KG1 (cell line): ENCODE measurements at regions not wholly inside any gene's neighbourhood (a gene's known extent, or its start where the extent isn't known, plus 50 kb on each side); places are given as distances from the start of the nearest gene placed in this dataset.

Experiments used
- DNase-seq: peaks from one replicate; lab custom pipeline; 2025; lab: John Stamatoyannopoulos, UW

- no peak for DNase-seq
Observed at GRCh38 chr10:71150796-71151195, 61.6 kb upstream of the UNC5B start.

GRCh38 chr10:71152043-71152442 lies 60.3 kb upstream of the UNC5B start:
- no peak for DNase-seq

DNA sequence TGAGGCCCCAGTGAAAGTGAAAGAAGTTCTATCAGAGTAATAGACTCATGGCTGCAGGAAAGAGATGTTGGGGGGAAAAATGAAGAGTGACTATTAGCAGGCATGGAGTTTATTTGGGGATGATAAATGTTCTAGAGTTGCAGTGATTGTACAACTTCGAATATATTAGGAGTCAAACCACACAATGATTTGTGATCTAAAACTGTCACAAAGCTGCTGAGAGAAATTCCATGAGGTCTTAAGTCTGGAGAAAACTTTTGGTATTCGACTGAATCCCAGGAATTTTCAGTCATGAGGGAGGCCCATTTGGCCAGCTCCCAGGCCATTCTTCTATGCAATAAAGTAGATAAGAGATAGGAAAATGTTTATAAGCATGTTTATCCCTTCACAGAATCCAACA lies 55.9 kb upstream of the UNC5B start:
- no peak for DNase-seq

DNA sequence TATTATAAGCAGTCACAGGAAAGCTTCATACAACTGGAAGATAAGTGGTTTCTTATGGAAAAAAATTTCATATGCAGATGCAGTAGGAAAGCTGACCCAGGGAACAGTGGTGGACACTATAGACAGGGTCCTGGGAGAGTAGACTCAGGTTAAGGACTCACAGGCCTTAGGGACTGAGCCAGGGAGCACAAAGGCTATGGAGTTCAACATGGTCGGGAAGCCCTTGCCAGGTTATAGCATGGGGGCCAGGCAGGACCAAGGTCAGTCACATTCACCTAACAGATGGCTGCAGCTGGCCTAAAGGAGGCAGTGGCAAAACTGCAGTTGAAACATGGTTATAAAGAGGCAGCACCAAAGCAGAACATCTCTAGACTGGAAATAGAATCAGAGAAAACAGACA lies 54.9 kb upstream of the UNC5B start:
- DNase-seq = no peak

DNA sequence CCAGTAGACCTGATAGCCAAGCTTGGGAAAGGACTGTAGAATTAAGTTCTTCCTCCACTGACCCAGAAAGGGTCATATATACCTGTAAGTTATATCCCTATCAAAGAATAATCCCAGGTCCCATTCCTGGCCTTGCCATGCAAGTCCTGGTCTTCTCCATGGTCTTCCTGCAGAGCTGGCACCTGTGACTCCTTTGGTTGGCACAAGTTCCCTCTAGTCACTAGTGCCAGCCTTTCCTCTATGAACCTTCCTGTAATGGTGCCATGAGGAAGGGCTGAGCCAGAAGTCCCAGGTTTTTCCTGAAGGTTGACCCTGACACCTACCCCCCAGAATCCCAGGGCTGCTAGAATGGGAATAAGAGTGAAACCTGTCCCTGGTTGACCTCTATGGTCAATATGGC lies 54.1 kb upstream of the UNC5B start:
- DNase-seq = no peak

DNA sequence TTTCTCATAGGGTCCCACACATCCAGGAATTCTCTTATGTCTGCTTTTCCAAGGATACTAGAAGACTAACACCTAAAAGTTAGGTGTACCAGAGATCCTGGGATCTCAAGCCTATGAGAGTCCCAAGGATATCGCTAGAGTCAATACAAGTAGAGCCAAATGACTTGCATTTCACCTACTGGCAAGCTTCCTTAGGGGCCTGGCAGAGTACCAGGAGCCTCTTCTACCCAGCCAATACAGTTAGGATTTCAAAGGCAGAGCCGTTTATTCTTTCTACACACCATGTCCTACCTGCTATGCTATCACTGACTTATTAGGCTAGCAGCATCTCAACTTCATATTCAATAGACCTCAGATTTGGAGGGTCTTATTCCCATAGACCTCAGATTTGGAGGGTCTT lies 53.5 kb upstream of the UNC5B start:
- DNase-seq = no peak

DNA sequence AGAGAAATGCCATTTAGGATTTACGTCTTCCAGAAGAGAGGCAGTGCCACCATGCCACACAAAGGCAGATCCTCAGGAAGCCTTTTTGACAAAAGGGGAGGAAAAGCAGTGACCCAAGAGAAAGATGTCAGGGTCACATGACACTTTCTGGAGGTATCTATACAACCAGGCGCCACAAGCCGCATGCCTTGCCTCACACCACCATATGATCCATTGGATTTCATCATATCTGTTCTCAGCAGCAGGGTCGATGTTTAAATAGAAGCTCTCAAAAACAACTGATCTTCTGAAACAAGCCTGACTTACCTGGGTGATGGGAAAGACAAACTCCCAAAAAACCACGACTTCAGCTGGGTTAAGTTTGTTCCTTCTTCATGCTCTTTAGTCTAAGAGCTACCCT lies 52.5 kb upstream of the UNC5B start:
- DNase-seq = no peak

DNA sequence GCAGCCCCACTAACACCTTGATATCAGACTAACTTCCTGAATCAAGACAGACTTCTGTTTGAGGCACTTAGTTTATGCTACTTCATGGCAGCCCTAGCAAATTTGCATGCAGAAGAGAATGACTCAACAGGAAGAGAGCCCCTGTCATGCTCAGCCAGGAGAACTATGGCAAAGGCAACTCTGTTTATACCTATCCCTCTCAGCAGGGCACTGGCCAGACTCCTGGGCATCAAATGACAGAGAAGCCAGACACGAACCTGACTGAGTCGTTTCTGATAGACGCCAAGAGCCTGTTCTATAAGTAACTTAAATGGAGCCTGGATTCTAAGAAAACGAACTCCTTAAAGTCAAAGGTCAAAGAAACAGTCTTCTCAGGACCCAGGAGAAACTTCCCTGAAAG lies 50.9 kb upstream of the UNC5B start:
- DNase-seq = no peak
